ENCODE measurements at regions not wholly inside any gene's neighbourhood (a gene's known extent, or its start where the extent isn't known, plus 50 kb on each side); places are given as distances from the start of the nearest gene placed in this dataset.

DNA sequence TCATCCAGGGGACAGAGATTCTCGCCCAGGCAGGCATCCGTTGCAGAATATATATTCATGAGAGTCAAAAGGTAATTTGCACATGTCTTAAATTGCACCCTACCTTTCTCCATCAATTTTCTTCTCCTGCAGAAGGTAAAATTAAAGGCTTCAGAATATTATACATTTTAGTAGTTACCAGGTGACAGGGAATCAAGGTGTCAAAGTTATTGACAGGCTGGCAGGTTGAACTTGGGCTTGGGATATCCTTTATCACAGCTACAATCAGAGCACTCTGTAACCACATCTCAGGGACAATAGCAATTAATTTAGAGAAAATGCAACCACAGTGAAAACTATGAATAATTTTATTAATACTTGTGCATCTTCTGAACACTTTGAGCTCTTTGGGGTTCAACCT is 66.9 kb upstream of the GSC start:
- TF ChIP-seq CTCF (IDR thresholded peaks at IDR 0.05): no peak
- no peak for TF ChIP-seq POLR2A (IDR thresholded peaks at IDR 0.05)
- TF ChIP-seq POLR2AphosphoS5 (IDR thresholded peaks at IDR 0.05): no peak
